Epithelial cell of proximal tubule (primary cell): ENCODE measurements at regions not wholly inside any gene's neighbourhood (a gene's known extent, or its start where the extent isn't known, plus 50 kb on each side); places are given as distances from the start of the nearest gene placed in this dataset.

Experiments
- DNase-seq: peaks from one replicate; pipeline ENCODE4 v3.0.0-alpha.2; 2011; ENCODE audit warnings: low read depth
- H3K4me3 ChIP-seq: 2 replicates; pipeline ENCODE4 v1.5.1; 2011; ENCODE audit warnings: low read depth, mild to moderate bottlenecking, low read length
- CTCF ChIP-seq: conservative IDR thresholded peaks from 2 replicates; pipeline ENCODE4 v1.5.1; 2012; ENCODE audit warnings: low read depth, mild to moderate bottlenecking, low read length

DNA sequence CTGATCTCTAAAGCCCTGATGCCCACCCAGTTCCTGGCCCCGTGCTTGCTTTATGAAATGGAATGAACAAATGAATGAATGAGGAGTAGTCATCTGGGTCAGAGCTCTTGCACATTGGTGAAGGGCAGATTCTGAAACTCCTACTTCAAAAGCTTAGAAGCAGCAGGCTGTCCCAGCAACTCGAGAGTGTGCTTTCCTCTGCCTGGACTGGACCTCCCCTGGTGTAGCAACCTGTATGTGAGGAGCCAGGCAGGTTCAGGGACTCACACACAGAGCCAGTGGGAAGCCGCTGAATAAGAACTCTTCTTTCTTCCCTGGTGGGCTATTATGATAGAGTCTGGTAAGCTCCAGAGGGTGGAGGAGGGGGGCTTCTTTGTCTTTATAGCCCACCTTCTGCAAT, 396.4 kb downstream of the CDK5RAP2 start:
- DNase-seq: no peak
- no peak for TF ChIP-seq CTCF
- H3K4me3 ChIP-seq: no peak overlapping the region

DNA sequence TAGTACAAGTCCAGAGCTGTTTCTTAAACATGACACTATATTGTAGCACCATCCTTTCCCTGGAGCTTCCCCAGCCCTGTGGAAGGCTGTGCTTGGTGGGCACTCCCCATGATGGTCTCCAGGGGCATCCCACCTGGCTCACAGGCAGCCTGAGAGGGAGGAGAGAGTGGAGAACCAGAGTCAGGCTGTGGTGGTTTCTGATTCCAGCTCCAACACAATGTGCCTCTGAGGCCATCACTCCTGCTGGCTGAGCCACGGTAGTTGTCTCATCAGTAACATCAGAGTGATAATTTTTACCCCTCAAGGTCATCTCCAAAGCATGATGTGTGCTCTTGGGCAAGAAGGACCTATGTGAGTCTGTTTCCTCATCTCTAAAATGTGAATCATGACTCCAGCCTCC, 398.0 kb downstream of the CDK5RAP2 start:
- no peak overlapping the region for H3K4me3 ChIP-seq
- TF ChIP-seq CTCF: no peak
- DNase-seq: no peak

DNA sequence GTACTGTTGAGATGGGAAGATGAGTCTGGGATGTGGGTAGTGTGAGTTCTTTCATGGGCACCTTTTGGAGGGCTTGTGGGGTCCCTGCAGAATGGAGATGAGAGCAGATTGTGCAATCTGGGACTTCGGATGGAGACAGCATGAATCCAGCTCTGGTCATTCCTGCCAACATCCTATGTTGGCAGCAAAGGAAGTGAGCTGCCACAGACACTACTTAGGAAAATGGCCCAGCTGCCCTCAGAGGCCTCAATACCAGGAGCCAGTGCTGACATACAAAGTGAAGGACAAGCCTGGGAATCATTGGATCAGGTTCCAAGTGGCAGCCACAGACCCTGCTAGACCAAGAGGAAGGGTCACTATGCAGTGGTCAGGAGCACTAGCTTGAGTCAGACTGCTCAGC, 402.8 kb downstream of the CDK5RAP2 start:
- no peak for DNase-seq
- H3K4me3 ChIP-seq: no peak overlapping the region
- TF ChIP-seq CTCF: no peak

GRCh38 chr9:120175031-120175430, 404.9 kb downstream of the CDK5RAP2 start:
- DNase-seq: no peak
- H3K4me3 ChIP-seq: no peak overlapping the region
- TF ChIP-seq CTCF: no peak

- DNase-seq: no peak
- TF ChIP-seq CTCF: no peak
Observed at GRCh38 chr9:120161776-120162175, 418.2 kb downstream of the CDK5RAP2 start.

GRCh38 chr9:120158221-120158620, 421.7 kb downstream of the CDK5RAP2 start:
- H3K4me3 ChIP-seq: no peak overlapping the region
- DNase-seq: no peak
- TF ChIP-seq CTCF: no peak

More at GRCh38 chr9:120161776-120162175, 418.2 kb downstream of the CDK5RAP2 start:
- no peak overlapping the region for H3K4me3 ChIP-seq

- TF ChIP-seq CTCF: no peak
- DNase-seq: no peak
Observed at GRCh38 chr9:120156376-120156775, 423.6 kb downstream of the CDK5RAP2 start.

More at GRCh38 chr9:120156376-120156775, 423.6 kb downstream of the CDK5RAP2 start:
- no peak overlapping the region for H3K4me3 ChIP-seq
